Stimulated activated effector memory CD8-positive, alpha-beta T cell treated with anti-CD3 and anti-CD28 coated beads, Interleukin-12 subunit alpha, Interleukin-12 subunit beta, amount 100 ng/mL, for 72 hours (primary cell): ENCODE measurements at regions not wholly inside any gene's neighbourhood (a gene's known extent, or its start where the extent isn't known, plus 50 kb on each side); places are given as distances from the start of the nearest gene placed in this dataset.

Source experiments
- ATAC-seq: fragments of 150-1000 bp; cut with Tn5 transposase; 2 replicates; pipeline ENCODE4 v1.10.0; 2021
- DNase-seq, 2 donors: peaks; one replicate each; pipeline ENCODE4 v3.0.0; 2021 to 2022; ENCODE audit warnings: low spot score in 2 of 2
- H3K27ac Mint-ChIP-seq: one replicate; pipeline ENCODE4 v1.8.0; 2022; ENCODE audit warnings: mild to moderate bottlenecking, mixed read lengths
- H3K36me3 Mint-ChIP-seq: one replicate; pipeline ENCODE4 v1.8.0; 2022; ENCODE audit warnings: mild to moderate bottlenecking, mixed read lengths
- H3K4me1 Mint-ChIP-seq: one replicate; pipeline ENCODE4 v1.8.0; 2022; ENCODE audit warnings: mixed read lengths
- H3K4me3 Mint-ChIP-seq: one replicate; pipeline ENCODE4 v1.8.0; 2022; ENCODE audit warnings: mild to moderate bottlenecking, mixed read lengths
- H3K9me3 Mint-ChIP-seq: one replicate; pipeline ENCODE4 v1.8.0; 2022; ENCODE audit warnings: mixed read lengths

DNA sequence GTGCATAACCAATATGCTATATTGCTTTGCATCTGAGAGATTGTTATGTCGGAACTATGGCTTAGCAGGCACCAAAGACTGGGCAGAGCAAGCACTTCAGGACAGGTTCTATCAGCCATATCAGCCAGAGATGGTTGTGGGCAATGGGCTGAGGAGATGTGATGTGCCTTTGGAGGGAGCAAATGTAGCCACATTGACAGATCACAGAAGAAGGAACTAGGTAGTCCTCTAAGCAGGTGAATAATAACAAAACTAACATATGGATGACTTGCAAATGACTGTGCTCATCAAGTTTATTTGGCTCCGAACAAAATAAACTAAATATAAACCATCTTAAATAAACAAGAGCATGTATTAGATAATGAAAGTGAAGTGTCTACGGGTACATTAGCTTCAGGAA, 291.7 kb downstream of the RMST start:
- H3K27ac Mint-ChIP-seq: no peak overlapping the region
- no peaks in the 10 kb centered on the region for H3K4me1 Mint-ChIP-seq
- no peak overlapping the region for H3K4me3 Mint-ChIP-seq
- no peak for ATAC-seq
- H3K36me3 Mint-ChIP-seq: no peaks in the 10 kb centered on the region
- peaks cover 3% of the 10 kb centered on the region for H3K9me3 Mint-ChIP-seq
- DNase-seq: no peak

DNA sequence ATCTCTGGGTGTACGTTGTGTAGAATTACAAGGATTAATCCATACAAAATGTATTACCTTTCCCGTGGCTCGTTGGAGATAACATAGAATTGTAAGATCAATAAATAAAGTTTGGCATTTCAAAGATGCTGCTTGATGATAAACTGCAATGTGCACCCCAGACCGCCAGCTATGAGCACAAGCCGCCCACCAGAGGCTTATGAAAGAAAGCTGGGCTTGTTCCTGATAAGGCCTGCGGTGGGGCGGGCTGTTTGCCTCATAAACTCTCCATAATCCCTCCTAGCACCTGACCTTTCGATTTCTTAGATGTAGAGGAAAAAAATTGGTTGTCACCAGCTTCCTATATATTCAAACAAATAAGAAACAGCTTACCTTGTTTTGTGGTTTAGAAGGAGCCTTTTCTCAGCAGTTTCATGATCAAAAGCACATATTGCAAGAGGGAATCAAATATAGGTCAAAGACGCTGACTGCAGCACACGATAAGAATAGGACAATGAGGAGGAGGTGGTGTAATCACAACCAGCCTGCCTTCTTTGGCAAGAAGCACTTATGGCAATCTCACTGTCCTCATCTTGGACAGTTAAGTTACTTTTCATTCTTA, 293.6 kb downstream of the RMST start:
- Mint-ChIP-seq H3K4me3 (no peak overlapping the region), H3K9me3 (peaks cover 3% of the 10 kb centered on the region), H3K36me3 (no peaks in the 10 kb centered on the region), H3K27ac (no peak overlapping the region), H3K4me1 (no peaks in the 10 kb centered on the region)
- DNase-seq (no peak), ATAC-seq (no peak)

DNA sequence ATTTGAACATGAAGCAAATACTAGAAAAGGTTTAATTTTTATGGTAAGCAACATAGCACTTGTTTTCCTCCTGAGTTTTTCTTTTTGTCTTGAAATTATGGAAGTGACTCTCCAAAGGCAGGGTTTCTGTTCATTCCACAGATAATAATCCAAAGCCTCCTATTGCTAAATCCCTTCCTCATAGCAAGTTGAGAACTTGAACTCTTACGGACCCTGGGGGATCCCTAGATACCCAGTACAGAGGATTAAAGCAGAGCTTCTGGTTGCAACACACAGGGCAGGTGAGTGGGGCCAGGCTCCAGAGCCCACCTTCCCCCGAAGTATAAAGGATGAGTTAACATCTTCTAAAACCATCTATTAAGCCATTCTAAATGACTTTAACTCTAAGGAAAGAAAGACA, 294.1 kb downstream of the RMST start:
- Mint-ChIP-seq H3K27ac (no peak overlapping the region), H3K36me3 (no peaks in the 10 kb centered on the region), H3K4me3 (no peak overlapping the region), H3K9me3 (peaks cover 3% of the 10 kb centered on the region), H3K4me1 (no peaks in the 10 kb centered on the region)
- no peak for ATAC-seq
- DNase-seq: no peak

DNA sequence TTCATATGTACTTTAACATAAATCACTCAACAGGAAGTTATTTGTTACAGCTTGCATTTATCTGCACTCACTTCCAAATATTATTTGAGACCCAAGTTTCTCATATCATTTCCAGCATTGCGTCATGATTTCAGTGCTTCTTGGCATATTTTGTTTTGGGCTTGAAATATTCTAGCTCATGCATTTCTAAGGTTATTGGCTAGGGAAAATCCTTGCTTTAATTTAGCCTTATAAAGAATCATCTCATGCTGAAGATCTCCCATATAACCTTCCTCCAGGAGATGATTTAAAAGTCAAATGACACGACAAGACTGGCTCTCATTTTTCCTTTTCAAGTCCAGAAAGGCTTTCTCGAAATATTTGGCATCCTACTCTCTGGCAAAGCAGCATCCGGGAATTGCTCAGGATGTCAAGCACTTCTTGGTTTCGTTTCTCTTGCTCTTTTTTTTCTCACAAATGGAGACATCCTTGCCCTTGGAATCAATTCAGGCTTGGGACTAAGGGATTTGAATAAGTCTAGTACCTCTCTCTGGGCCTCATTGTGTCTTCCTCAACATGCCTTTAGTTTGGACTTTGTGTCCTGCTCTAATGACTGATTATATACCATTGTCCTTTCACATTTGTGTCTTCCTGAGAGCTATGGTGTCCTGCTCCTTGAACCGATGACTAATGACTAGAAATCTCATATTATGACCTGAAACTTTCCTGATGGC, 295.0 kb downstream of the RMST start:
- ATAC-seq (no peak), DNase-seq (no peak)
- Mint-ChIP-seq H3K4me1 (no peaks in the 10 kb centered on the region), H3K4me3 (no peak overlapping the region), H3K36me3 (no peaks in the 10 kb centered on the region), H3K27ac (no peak overlapping the region), H3K9me3 (peaks cover 6% of the 10 kb centered on the region)

DNA sequence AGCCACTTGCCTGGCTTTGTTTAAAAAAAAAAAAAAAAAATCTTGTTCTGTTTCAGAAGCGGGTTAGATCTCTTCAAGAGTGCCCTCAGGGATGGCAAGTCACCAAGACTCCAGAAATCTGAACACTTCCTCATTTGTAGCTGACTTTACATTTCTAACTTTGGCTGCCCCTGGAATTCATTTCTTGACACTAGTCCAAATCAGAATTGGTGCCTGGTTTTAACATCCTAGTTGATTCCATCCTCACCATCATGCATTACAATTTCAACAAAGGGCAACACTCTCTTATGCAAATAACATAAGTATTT, 295.5 kb downstream of the RMST start:
- H3K27ac Mint-ChIP-seq: no peak overlapping the region
- DNase-seq (no peak), ATAC-seq (no peak)
- no peaks in the 10 kb centered on the region for H3K36me3 Mint-ChIP-seq
- peaks cover 3% of the 10 kb centered on the region for H3K9me3 Mint-ChIP-seq
- H3K4me3 Mint-ChIP-seq: no peak overlapping the region
- H3K4me1 Mint-ChIP-seq: no peaks in the 10 kb centered on the region

DNA sequence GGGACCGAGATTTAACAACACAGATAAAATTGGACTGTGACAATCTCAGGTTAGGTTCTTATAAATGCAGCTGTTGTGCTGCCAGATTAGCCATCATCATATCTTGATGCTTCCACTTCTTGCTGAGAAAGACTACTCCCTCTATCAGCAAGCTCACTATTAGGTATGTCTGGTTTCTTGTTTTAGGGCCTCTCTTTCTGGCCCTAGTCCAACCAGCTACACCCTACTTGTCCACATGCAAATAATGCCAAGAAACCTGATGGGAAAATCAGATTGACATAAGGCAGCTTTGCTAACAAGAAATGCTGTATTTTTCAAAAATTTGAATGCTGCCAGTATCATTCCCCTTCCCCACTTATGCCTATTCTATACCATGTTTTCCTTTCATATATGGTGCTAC, 296.0 kb downstream of the RMST start:
- no peak for ATAC-seq
- Mint-ChIP-seq H3K4me1 (no peaks in the 10 kb centered on the region), H3K36me3 (no peaks in the 10 kb centered on the region)

DNA sequence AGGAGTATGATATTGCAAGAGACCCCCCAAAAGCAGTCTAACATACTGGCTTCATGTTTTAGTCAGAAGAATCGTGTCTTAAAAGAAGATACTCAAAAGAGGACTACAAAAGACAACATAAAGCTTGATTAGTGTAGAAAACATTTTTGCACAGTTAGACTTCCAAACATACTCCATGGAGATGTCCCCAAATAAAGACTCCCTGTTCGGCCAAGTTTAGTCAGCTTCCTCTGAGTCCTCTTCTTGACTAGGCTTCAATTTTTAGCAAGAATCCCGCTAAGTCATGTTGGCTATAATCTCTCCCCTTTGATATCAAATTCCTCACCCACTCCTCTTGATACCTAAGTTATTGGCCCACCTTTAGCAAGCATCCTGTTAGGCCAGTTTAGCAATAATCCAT, 298.0 kb downstream of the RMST start:
- no peaks in the 10 kb centered on the region for H3K4me1 Mint-ChIP-seq
- H3K4me3 Mint-ChIP-seq: no peak overlapping the region
- H3K9me3 Mint-ChIP-seq: peaks cover 3% of the 10 kb centered on the region
- H3K27ac Mint-ChIP-seq: no peak overlapping the region
- DNase-seq: no peak
- no peaks in the 10 kb centered on the region for H3K36me3 Mint-ChIP-seq
- no peak for ATAC-seq

More for the DNA sequence above, 296.0 kb downstream of the RMST start:
- no peak overlapping the region for H3K27ac Mint-ChIP-seq
- peaks cover 3% of the 10 kb centered on the region for H3K9me3 Mint-ChIP-seq
- H3K4me3 Mint-ChIP-seq: no peak overlapping the region
- DNase-seq: no peak

DNA sequence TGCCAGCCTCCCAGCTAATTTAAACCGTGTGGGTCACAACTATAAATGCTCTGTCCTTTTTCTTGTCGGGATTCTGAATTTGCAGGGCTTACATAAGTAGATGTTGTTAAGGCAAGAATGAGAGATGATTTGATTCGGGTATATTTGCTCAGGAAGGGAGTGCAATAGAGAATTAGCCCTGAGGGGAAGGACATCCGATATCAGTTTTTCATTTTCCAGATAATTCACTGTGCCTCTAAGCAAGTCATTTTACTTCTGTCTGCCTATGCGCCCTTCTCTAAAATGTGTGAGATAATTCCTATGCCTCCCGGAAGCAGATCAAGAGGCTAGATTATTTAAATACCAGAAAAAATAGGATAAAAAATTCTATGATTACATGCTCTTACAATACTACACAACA, 300.5 kb downstream of the RMST start:
- H3K9me3 Mint-ChIP-seq: peaks cover 3% of the 10 kb centered on the region
- H3K27ac Mint-ChIP-seq: no peak overlapping the region
- ATAC-seq (no peak), DNase-seq (no peak)
- no peak overlapping the region for H3K4me3 Mint-ChIP-seq
- H3K36me3 Mint-ChIP-seq: no peaks in the 10 kb centered on the region
- no peaks in the 10 kb centered on the region for H3K4me1 Mint-ChIP-seq

DNA sequence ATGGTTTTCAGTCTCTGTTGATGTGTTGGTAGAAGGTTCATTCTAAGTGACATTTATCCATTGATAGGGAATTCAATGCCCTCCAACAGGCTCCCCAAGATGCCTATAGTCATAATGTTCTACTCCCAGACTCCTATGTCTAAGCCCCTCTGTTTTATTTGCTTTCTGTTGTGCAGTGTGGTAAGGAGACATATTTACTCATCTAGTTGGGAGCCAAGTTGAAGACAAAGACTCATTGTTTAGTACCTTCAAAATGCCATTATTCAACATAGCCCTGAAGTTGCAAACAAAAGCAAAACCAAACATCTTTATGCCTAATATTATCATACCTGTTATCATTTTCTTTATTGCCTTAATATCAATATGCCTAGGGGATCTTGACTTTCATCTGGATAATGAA, 302.1 kb downstream of the RMST start:
- H3K36me3 Mint-ChIP-seq: no peaks in the 10 kb centered on the region
- no peak overlapping the region for H3K27ac Mint-ChIP-seq
- no peaks in the 10 kb centered on the region for H3K4me1 Mint-ChIP-seq
- no peak overlapping the region for H3K4me3 Mint-ChIP-seq
- DNase-seq (no peak), ATAC-seq (no peak)
- peaks cover 6% of the 10 kb centered on the region for H3K9me3 Mint-ChIP-seq

DNA sequence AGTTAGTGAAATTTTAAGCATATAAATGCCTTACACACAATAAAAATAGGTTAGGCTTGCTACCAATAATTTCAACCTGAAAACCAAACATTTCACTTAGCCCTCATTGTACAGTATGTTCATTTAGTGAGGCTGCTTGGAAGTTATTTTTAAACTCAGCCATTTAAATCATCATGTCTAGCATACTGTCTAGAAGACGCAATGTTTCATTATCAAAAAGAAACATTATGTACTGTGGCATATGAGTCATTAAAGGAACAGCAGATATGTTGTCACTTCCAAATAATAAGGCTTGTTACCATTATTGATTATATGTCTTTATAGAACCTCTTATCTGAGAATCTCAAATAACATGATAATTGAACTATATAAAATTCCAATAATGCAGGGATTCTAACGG, 304.7 kb downstream of the RMST start:
- Mint-ChIP-seq H3K4me3 (no peak overlapping the region), H3K36me3 (no peaks in the 10 kb centered on the region), H3K27ac (no peak overlapping the region), H3K9me3 (peaks cover 3% of the 10 kb centered on the region), H3K4me1 (no peaks in the 10 kb centered on the region)
- ATAC-seq (no peak), DNase-seq (no peak)

DNA sequence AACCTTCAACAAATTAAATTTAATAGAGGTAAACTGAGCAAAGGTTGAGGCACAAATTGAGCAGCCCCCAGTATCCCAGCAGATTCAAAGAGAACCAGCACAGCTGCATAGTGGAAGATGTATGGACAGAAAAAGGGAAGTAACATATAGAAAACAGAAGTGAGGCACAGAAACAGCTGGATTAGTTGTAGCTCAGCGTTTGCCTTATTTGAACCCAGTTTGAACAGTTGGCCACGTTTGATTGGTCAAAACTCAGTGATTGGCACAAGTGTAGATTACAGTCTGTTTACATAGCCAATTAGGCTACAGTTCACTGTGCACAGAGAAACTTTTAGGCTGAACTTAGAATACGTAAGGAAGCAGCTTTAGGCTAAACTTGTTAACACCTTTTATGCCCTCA, 315.5 kb downstream of the RMST start:
- H3K27ac Mint-ChIP-seq: no peak overlapping the region
- peaks cover 6% of the 10 kb centered on the region for H3K9me3 Mint-ChIP-seq
- no peaks in the 10 kb centered on the region for H3K4me1 Mint-ChIP-seq
- H3K36me3 Mint-ChIP-seq: peaks cover 6% of the 10 kb centered on the region
- H3K4me3 Mint-ChIP-seq: no peak overlapping the region
- DNase-seq: no peak
- ATAC-seq: no peak

DNA sequence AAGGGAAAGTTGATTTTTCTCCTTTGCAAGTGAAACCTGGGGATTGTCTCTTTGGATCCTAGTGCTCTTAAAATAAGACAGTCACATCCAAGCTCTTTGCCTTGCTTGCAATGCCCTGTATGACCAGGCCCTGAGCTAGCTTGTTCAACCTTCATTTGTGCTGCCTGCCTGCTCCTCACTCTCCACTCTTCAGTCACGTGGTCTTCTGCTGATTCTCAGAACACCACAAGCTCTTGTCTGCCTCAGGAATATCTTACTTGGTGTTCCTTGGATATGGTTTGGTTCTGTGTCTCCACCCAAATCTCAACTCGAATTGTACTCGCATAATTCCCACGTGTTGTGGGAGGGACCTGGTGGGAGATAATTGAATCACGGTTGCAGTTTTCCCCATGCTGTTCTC, 318.7 kb downstream of the RMST start:
- DNase-seq: no peak
- no peaks in the 10 kb centered on the region for H3K4me1 Mint-ChIP-seq
- H3K4me3 Mint-ChIP-seq: no peak overlapping the region
- no peak for ATAC-seq
- peaks cover 6% of the 10 kb centered on the region for H3K9me3 Mint-ChIP-seq
- no peak overlapping the region for H3K27ac Mint-ChIP-seq
- H3K36me3 Mint-ChIP-seq: peaks cover 6% of the 10 kb centered on the region

DNA sequence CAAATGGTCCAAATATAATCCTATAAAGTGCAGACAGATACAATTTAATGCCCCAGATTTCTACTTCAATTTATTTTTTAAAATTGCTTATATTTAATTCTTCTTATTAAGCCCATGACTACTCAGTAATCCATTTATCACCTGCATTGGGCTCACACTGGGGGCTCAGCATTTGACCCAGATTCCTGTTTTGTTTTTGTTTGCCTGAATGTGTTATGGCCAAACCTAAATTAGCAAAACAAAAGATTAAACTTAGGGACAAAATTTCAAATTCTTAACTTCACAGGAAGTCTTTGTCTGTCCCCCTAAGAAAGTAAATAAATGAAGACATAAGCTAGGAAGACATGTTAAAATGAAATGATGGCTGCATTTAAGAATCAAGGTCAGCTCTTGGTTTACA, 322.3 kb downstream of the RMST start:
- no peak overlapping the region for H3K27ac Mint-ChIP-seq
- ATAC-seq: no peak
- no peak for DNase-seq
- H3K4me3 Mint-ChIP-seq: no peak overlapping the region
- H3K9me3 Mint-ChIP-seq: no peaks in the 10 kb centered on the region
- H3K4me1 Mint-ChIP-seq: no peaks in the 10 kb centered on the region
- no peaks in the 10 kb centered on the region for H3K36me3 Mint-ChIP-seq

DNA sequence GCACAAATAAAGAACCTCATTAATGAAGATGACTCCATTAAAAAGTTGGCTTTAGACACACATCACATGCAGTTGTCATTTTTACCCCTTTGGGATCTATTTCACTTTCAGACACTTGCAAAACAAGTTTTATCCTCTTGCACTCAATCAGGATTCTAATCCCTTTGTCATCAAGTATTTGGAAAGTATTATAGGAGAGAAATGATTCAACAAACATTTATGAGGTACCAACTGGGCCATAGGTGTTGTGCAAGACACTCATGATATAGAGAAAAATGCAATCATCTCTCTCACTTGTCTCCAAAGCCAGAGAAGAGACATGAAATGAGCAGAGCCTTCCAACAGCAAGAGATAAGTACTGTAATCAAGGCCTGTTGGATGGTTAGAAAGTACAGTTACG, 327.7 kb downstream of the RMST start:
- DNase-seq (no peak), ATAC-seq (no peak)
- Mint-ChIP-seq H3K4me3 (no peak overlapping the region), H3K36me3 (no peaks in the 10 kb centered on the region), H3K27ac (no peak overlapping the region), H3K9me3 (peaks cover 5% of the 10 kb centered on the region), H3K4me1 (no peaks in the 10 kb centered on the region)

DNA sequence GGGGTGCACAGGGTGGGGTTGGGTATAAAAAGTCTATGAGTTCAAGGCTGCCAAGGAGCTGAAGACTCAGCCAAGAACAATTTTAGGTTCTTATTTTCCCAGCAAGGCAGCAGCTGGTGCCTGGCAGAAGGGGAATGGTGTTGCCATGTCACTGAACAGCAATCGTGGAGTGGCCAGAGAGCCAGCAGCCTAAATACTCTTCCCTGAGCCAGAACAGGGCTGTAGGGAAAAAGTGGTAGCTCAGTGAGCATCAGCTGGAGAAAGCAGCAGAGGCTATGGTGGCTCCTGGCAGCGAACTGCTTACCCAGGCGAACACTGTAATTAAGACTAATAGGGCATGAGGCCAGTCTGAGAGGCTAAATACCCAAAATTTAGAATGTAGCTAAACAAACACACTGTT, 334.9 kb downstream of the RMST start:
- ATAC-seq: no peak
- Mint-ChIP-seq H3K36me3 (no peaks in the 10 kb centered on the region), H3K27ac (no peak overlapping the region), H3K9me3 (peaks cover 3% of the 10 kb centered on the region), H3K4me1 (no peaks in the 10 kb centered on the region), H3K4me3 (no peak overlapping the region)
- DNase-seq: no peak

DNA sequence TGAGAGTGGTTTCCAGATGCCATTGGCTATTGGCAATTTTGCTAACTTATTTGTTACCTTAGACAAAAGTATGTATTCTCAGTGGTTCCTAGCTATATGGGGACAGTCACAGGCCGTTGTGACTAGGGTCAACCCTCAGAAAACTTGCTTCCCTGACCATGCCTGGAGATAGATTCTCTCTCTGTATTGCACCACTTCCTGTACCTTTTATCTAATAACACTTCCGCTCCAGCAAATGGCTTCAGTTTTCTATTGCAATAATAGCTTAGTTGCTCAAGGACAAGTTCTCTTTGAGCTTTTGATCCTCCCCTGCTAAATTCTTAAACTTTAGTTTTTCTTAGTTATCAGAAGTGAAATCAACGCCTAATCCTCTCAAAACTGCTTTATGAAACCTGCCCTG, 338.0 kb downstream of the RMST start:
- Mint-ChIP-seq H3K27ac (no peak overlapping the region), H3K36me3 (no peaks in the 10 kb centered on the region), H3K9me3 (peaks cover 3% of the 10 kb centered on the region), H3K4me3 (no peak overlapping the region), H3K4me1 (no peaks in the 10 kb centered on the region)
- no peak for ATAC-seq
- DNase-seq: no peak
